GM12878 (cell line): ENCODE measurements at regions not wholly inside any gene's neighbourhood (a gene's known extent, or its start where the extent isn't known, plus 50 kb on each side); places are given as distances from the start of the nearest gene placed in this dataset.

Experiments used
- ATAC-seq: fragments of 200-7000 bp; cut with Tn5 transposase; 3 replicates; pipeline ENCODE4 v1.9.1; 2020; ENCODE audit warnings: mild to moderate bottlenecking, moderate library complexity
- BruUV-seq: library from RNA; stranded (reverse); fragments of 400-500 nt; replicated peaks from 2 replicates; lab custom pipeline; 2021; lab: Mats Ljungman, UMichigan
- CTCF ChIA-PET: fragments of 300-600 bp; sonication (Branson Sonifier 250); formaldehyde crosslinking; extraction: SDS; loops from one replicate; lab custom pipeline; 2021; ENCODE audit warnings: inconsistent platforms; lab: Yijun Ruan, JAX
- POLR2A ChIA-PET: fragments of 350-600 bp; formaldehyde crosslinking; extraction: SDS; loops from one replicate; lab custom pipeline; 2021; ENCODE audit warnings: inconsistent platforms; lab: Charles Lee
- RAD21 ChIA-PET: fragments of 300-600 bp; sonication (Branson Sonifier 250); formaldehyde crosslinking; loops from one replicate; lab custom pipeline; 2023; ENCODE audit warnings: antibody characterized with exemption; ENCODE audit not compliant: unreplicated experiment; lab: Charles Lee
- SMC1A ChIA-PET: fragments of 300-600 bp; sonication (Branson Sonifier 250); formaldehyde crosslinking; loops from one replicate; lab custom pipeline; 2023; ENCODE audit not compliant: unreplicated experiment, uncharacterized antibody; lab: Charles Lee
- DNase-seq: peaks from one replicate; pipeline ENCODE4 v3.0.0-alpha.2; 2011; ENCODE audit warnings: low read depth, low spot score
- FAIRE-seq: peaks from 3 replicates; lab custom pipeline; 2011; peaks lifted over from hg19 to GRCh38; lab: Jason Lieb, UNC
- H2AFZ ChIP-seq: 2 replicates; pipeline ENCODE4 v1.6.0; 2011; ENCODE audit warnings: low read depth, low read length, control low read depth; ENCODE audit not compliant: control insufficient read depth
- H3K27ac ChIP-seq: 2 replicates; pipeline ENCODE4 v1.5.1; 2011; ENCODE audit warnings: control low read depth; ENCODE audit not compliant: control insufficient read depth, insufficient read depth
- H3K27me3 ChIP-seq, 2 experiments: replicated peaks in 1 of 2; 2 replicates each; pipeline versions ENCODE4 v1.6.0 to v1.6.1; 2011; ENCODE audit warnings: low read length in 1 of 2; ENCODE audit not compliant: control insufficient read depth in 2 of 2, insufficient read depth in 2 of 2
- H3K36me3 ChIP-seq, 2 experiments: 2 replicates each; pipeline ENCODE4 v1.5.1; 2011; ENCODE audit warnings: low read length in 1 of 2; ENCODE audit not compliant: control insufficient read depth in 2 of 2, insufficient read depth in 2 of 2
- H3K4me1 ChIP-seq: 2 replicates; pipeline ENCODE4 v1.6.1; 2011; ENCODE audit warnings: mild to moderate bottlenecking, low read length, moderate library complexity, mixed read lengths; ENCODE audit not compliant: control insufficient read depth, insufficient read depth
- H3K4me2 ChIP-seq: 2 replicates; pipeline ENCODE4 v1.6.0; 2011; ENCODE audit warnings: control low read depth; ENCODE audit not compliant: control insufficient read depth, insufficient read depth
- H3K4me3 ChIP-seq: fragments of 200-600 bp; sonication (generic); 2 replicates; pipeline ENCODE4 v1.5.1; 2016
- H3K79me2 ChIP-seq: 2 replicates; pipeline ENCODE4 v1.6.0; 2011; ENCODE audit warnings: low read length; ENCODE audit not compliant: control insufficient read depth, insufficient read depth
- H3K9ac ChIP-seq: 2 replicates; pipeline ENCODE4 v1.8.0; 2011; ENCODE audit warnings: low read length, control low read depth, mixed read lengths; ENCODE audit not compliant: control insufficient read depth, insufficient read depth
- H3K9me3 ChIP-seq: replicated peaks from 3 replicates; pipeline ENCODE4 v1.5.1; 2011; ENCODE audit warnings: mild to moderate bottlenecking, low read length; ENCODE audit not compliant: control insufficient read depth, insufficient read depth
- H4K20me1 ChIP-seq: 2 replicates; pipeline ENCODE4 v1.6.0; 2011; ENCODE audit not compliant: control insufficient read depth, insufficient read depth
- BMI1 ChIP-seq: fragments of 450-650 bp; IDR thresholded peaks from 2 replicates; pipeline ENCODE4 v1.6.1; 2016; ENCODE audit warnings: mild to moderate bottlenecking, moderate library complexity, borderline replicate concordance
- BRCA1 ChIP-seq: IDR thresholded peaks from 2 replicates; pipeline ENCODE4 v1.6.1; 2011; ENCODE audit warnings: low read depth, low read length, improper control_type of control experiment
- CREB1 ChIP-seq: IDR thresholded peaks from 2 replicates; pipeline ENCODE4 v1.6.1; 2012; ENCODE audit warnings: low read depth, mild to moderate bottlenecking, inconsistent platforms
- EZH2 ChIP-seq: IDR thresholded peaks from 2 replicates; pipeline ENCODE4 v1.6.1; 2012; ENCODE audit warnings: low read depth, mild to moderate bottlenecking, control low read depth, inconsistent platforms, low read length, borderline replicate concordance; ENCODE audit not compliant: control insufficient read depth
- HCFC1 ChIP-seq: fragments of 150-350 bp; IDR thresholded peaks from 2 replicates; pipeline ENCODE4 v1.6.1; 2014; ENCODE audit warnings: low read length
- JUNB ChIP-seq: IDR thresholded peaks from 2 replicates; pipeline ENCODE4 v1.6.1; 2016; ENCODE audit warnings: antibody characterized with exemption, mild to moderate bottlenecking
- MEF2B ChIP-seq: fragments of 450-650 bp; IDR thresholded peaks from 2 replicates; pipeline ENCODE4 v1.6.1; 2018; ENCODE audit warnings: mild to moderate bottlenecking, moderate library complexity; ENCODE audit not compliant: partially characterized antibody, poor library complexity, severe bottlenecking
- MTA3 ChIP-seq: IDR thresholded peaks from 2 replicates; pipeline ENCODE4 v1.6.1; 2012; ENCODE audit warnings: low read length, inconsistent platforms, borderline replicate concordance
- POLR2A ChIP-seq: IDR thresholded peaks from 2 replicates; pipeline ENCODE4 v1.6.1; 2011; ENCODE audit warnings: low read depth, mild to moderate bottlenecking, low read length
- SMAD1 ChIP-seq: fragments of 450-650 bp; IDR thresholded peaks from 2 replicates; pipeline ENCODE4 v1.6.1; 2018; ENCODE audit warnings: mild to moderate bottlenecking, low read depth; ENCODE audit not compliant: partially characterized antibody
- SMAD5 ChIP-seq: IDR thresholded peaks from 2 replicates; pipeline ENCODE4 v1.6.1; 2016; ENCODE audit warnings: antibody characterized with exemption, low read depth
- ZNF217 ChIP-seq: fragments of 450-650 bp; IDR thresholded peaks from 2 replicates; pipeline ENCODE4 v1.6.1; 2017; ENCODE audit warnings: antibody characterized with exemption, mild to moderate bottlenecking
- ZNF274 ChIP-seq: IDR thresholded peaks from one replicate; pipeline ENCODE4 v1.8.0; 2011; ENCODE audit not compliant: insufficient read length, insufficient read depth
- WGBS: methylation state at CpG from one replicate; pipeline ENCODE4 v1.1.6; 2016; ENCODE audit warnings: low lambda C conversion rate; ENCODE audit not compliant: insufficient replicate concordance, insufficient coverage; ENCODE audit errors: missing lambda C conversion rate; 5-methylcytosine and 5-hydroxymethylcytosine counted together
- in situ Hi-C: fragments of 300-500 bp; cut with MboI; formaldehyde crosslinking; loops from 9 replicates; pipeline ENCODE4 v1.14.3; 2018; ENCODE audit warnings: mixed read lengths
- intact Hi-C: fragments of 100-400 bp; cut with micrococcal nuclease; formaldehyde crosslinking; loops from one replicate; pipeline ENCODE4 v1.14.2; 2022; ENCODE audit not compliant: unreplicated experiment

DNA sequence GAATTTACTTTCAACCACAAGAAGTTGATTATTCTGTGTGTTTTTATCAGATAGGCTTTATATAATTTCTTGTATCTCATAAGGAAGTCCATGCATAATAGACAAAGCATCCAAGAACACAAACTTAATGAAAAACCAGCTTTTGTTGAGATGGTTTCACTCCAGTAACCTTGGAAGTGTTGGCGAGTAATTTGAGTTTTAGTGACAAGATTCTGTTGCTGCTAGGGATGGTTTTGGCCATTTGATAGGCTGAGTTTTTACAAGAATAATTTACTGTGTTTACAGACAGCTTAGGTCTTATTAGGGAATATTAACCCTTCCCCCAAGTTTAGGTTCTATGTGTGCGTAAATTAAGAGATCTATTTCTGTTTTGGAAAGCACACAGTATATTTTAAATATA is 513.6 kb downstream of the USP25 start (continued):
- no peak for TF ChIP-seq ZNF274
- TF ChIP-seq MEF2B: no peak
- TF ChIP-seq JUNB: no peak
- TF ChIP-seq BRCA1: no peak
- TF ChIP-seq BMI1: no peak

DNA sequence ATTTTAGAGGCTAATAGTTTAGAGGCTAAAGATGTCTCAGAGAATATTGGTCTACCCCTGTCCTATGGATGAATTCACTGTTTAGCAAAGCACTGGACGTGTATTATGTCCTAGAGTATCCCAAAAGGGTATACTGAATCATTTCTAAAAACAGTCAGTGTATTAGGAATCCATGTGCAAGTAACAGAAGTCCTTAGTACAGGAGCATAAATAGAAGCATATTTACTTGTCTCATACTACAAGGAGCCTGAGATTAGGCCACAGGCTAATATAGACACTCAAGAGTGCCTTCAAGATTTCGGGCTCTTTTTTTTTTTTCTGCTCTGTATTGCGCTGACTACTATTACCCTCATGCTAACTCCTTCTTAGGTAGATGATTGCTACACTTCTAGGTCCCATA is 518.9 kb downstream of the USP25 start:
- no TSS peak for BruUV-seq
- ChIA-PET SMC1A (no interaction called here), CTCF (no interaction called here), RAD21 (no interaction called here), POLR2A (no interaction called here)
- TF ChIP-seq EZH2 (no peak), MTA3 (no peak), ZNF217 (no peak)
- intact Hi-C loops (no loop called here), in situ Hi-C loops (no loop called here)
- Histone ChIP-seq H3K36me3 (no peaks in the 10 kb centered on the region), H3K4me2 (no peak overlapping the region), H3K9me3 (no peaks in the 10 kb centered on the region), H3K79me2 (no peaks in the 10 kb centered on the region), H3K4me3 (no peak overlapping the region), H3K27me3 (no peaks in the 10 kb centered on the region), H3K27ac (no peak overlapping the region), H3K4me1 (no peaks in the 10 kb centered on the region), H2AFZ (no peak overlapping the region), H4K20me1 (no peaks in the 10 kb centered on the region), H3K9ac (no peak overlapping the region)
- WGBS: 6% methylated on average over 3 of the region's 3 CpGs
- ATAC-seq (no peak), FAIRE-seq (no peak), DNase-seq (no peak)

DNA sequence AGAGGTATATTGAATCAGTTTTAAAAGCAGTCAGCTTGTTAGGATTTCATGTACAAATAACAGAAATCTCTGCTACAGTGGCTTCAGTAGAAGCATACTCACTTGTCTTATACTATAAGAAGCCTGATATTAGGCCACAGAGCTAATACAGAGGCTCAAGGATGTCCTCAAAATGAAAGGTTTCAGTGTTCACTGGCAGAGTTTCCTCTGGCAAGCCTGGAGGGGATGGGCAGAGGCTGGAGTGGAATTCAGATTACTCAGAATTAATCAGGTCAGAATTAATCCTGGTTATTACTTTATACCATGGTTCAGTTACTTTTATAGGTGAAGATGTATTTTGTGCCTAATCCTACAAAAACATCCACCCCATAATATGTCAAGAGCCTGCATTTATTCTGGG is 520.5 kb downstream of the USP25 start:
- TF ChIP-seq CREB1 (no peak), SMAD1 (no peak), POLR2A (no peak), SMAD5 (no peak), HCFC1 (no peak)
- intact Hi-C loops (no loop called here), in situ Hi-C loops (no loop called here)
- POLR2A ChIA-PET: no interaction called here
- RAD21 ChIA-PET: no interaction called here
- no peaks in the 10 kb centered on the region for H3K27me3 ChIP-seq
- DNase-seq (no peak), FAIRE-seq (no peak), ATAC-seq (no peak)
- H3K36me3 ChIP-seq: no peaks in the 10 kb centered on the region
- H3K4me3 ChIP-seq: no peak overlapping the region
- SMC1A ChIA-PET: no interaction called here
- no peaks in the 10 kb centered on the region for H3K4me1 ChIP-seq
- no peak overlapping the region for H3K4me2 ChIP-seq
- no peak overlapping the region for H3K27ac ChIP-seq
- no peak overlapping the region for H3K9ac ChIP-seq
- CTCF ChIA-PET: no interaction called here
- no peaks in the 10 kb centered on the region for H4K20me1 ChIP-seq
- no peaks in the 10 kb centered on the region for H3K79me2 ChIP-seq
- H2AFZ ChIP-seq: no peak overlapping the region
- BruUV-seq: no TSS peak
- no peaks in the 10 kb centered on the region for H3K9me3 ChIP-seq
